GM18508 (cell line): ENCODE measurements at regions not wholly inside any gene's neighbourhood (a gene's known extent, or its start where the extent isn't known, plus 50 kb on each side); places are given as distances from the start of the nearest gene placed in this dataset.

Experiments
- ATAC-seq: cut with Tn5 transposase; IDR thresholded peaks from one replicate; pipeline ENCODE4 v1.9.1; 2021; ENCODE audit warnings: moderate number of reproducible peaks; ENCODE audit not compliant: insufficient read depth, unreplicated experiment

DNA sequence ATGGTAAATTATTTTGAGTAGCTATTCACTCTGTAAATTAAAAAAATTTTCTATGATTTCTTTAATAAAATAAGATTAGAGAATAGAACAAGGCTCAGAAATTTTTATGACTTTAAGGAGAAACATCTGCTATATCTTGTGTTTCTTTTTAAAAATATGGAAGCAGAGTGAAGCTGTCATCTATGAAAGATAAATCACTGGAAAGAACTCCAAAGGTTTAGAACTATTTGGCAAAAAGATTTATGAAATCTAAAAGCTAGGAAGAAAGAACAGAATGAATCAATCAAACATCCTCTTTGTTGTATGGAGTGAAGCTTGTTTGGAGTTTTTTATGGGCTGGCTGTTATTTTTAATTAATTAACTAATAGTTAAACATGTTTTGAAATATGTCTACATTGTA is 89.8 kb upstream of the ACTBL2 start:
- ATAC-seq = no peak

DNA sequence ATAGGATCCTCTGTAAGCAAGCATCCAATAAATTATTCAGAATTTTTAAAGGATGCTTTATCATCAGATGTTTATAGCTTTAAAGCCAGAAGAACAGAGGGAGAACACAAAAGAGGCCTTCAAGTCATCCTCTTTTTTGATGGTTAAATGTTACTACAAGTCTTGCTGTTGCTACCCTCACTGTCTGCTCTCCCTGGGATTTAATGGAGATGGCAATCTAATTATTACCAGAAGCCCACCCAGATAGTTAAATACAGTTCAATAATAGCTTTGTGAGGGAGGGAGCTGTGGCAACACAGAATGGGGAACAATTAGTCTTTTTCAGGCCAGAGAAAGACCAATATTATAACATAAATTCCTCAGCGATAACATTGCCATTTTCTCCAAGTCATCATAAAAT is 87.0 kb upstream of the ACTBL2 start:
- no peak for ATAC-seq

DNA sequence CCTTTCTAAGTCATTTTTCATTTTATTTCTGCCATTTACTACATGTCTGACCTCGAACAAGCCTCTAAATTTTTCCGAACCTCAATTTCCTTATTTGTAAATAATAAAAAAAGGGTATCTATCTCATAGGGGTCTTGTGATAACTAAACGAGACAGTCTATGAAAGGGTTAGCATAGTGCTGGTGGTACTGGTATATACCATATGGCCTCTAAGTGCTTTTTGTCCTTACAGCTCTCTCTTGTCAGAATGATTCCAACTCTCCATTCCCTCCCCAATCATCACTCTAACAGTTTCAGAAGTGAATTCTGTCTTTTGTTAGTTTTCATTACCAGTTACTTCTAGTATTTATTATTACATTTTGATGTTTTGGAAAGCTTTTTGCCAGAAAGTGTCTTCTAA is 85.5 kb upstream of the ACTBL2 start:
- ATAC-seq = no peak

DNA sequence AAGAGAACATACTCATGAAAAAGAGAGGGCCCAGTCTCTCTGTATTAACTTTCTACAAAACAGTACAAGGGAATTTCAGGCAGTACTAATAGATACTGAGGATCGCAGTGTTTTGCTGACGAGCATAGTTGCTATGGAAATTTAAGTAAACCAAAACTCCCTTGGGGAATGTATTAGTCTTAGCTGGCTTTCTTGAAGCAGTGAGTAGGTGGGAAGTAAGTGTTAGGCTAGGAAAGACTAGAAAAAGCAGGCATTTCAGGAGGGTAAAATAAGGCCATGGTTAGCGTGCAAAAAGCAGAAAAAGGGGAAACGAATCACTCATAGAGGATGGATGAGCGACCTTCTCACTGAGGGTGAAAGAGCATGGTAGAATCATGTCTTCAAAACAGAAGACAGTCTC is 84.3 kb upstream of the ACTBL2 start:
- no peak for ATAC-seq

DNA sequence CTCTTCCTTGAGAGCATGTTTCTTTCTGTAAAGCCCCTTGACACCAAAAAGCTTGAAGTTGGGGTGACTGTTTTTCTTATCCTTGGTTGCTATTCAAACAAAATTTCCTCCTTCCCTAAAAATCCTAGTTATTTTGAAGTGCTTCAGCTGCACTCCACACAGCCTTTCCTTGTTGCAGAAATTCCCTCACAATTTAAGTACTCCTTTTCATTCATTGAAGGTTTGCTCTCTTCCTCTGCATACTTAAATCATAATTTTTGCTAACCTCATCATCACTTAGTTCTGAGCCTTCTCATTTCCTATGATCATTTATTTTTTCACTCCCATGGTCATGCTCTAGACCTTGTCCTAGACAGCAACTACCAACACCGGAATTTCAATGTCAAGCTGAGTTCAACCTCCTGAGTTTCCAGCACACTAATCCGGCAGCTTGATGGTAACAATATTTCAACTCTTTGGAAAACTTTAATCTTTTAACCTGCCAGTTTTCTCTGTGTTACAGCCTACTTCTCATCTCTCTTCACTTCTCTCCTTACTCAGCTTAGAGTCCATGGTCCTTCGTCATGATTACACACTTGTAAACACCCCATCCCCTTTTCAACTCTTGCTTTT is 78.7 kb upstream of the ACTBL2 start:
- no peak for ATAC-seq

DNA sequence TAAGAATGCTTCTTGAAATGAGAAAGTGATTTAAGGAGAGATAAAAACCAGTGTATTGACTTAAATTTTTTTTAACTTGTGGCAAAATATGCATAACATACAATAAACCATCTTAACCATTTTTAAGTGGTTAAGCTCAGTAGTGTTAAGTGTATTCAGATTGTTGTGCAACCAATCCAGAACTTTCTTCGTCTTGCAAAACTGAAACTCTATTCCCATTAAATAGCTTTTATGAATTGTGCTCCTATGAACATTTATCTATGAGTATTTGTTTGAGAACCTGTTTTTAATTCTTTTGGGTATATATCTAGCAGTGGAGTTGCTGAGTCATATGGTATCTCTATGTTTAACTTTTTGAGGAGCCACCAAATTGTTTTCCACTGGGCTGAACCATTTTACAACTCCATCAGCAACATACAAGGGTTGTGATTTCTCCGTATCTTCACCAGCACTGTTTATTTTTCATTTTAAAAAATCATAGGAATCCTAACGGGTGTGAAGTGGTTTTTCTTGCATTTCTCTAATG is 76.6 kb upstream of the ACTBL2 start:
- ATAC-seq = no peak

DNA sequence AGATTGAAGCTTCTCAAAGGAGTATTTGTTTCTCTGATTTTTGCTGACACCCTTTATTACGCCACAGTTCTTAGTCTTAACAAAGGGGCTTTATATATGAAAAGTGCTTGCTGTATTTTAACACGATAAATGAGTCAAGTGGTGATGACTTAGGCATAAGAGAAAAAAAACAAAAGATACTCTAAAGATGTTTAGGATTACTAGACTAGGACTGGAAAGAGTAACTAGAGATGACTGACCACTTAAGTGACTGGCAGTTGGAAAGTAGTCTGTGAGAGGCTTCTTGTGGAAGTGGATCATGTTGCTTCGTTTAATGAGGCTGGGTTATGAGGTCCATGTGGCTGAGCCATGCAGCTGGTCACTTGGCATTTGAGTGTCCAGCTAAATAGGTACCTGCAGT is 69.4 kb upstream of the ACTBL2 start:
- no peak for ATAC-seq

DNA sequence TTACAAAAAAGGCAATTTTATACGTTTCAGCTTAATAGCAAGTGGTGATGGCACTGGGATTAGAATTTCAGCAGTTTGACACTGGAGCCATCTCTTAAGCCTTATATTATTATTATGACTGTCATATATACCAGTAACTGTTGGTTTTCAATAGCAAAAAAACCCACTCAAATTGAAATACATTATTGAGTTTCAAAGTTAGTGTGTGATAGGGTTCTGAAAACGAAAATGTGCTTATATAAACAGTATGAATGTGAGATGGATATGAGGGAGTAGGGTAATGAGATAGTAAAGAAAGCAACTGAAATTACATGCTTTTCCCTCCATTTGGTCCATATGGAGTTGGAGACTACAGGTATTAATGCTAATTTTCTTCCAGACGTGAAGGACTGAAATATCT is 68.6 kb upstream of the ACTBL2 start:
- ATAC-seq = no peak

DNA sequence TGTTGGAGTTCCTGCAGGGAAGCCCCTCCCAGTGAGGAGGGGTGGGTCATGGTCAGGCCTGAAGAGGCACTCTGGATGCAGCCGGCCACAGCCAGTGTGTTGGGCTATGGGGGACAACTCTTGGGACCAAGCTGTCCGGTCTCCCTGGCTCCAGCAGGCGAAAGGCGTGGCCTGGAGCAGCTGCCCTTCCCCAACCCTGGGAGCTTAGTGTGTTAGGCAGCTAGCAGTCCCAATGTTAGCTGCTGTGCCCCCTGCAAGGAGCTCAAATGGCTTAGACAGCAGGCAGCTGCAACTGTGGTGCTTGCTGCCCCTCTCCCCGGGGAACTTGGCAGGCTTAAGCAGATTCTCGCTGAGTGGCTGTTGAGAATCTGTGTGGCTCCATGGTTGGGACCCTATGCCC is 67.5 kb upstream of the ACTBL2 start:
- ATAC-seq = no peak

DNA sequence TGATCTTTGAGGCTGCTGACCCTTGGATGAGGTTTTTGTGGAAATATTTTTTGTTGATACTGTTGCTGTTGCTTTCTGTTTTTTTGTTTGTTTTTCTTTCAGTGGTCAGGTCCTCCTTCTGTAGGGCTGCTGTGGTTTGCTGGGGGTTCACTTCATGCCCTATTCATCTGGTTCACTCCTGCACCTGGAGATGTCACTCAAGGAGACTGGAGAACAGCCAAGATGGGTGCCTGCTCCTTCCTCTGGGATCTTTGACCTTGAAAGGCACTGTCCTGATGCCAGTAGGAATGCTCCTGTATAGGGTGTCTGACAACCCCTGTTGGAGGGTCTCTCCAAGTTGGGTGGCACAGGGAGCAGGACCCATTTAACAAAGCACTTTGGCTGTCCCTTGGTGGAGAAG is 67.0 kb upstream of the ACTBL2 start:
- no peak for ATAC-seq

DNA sequence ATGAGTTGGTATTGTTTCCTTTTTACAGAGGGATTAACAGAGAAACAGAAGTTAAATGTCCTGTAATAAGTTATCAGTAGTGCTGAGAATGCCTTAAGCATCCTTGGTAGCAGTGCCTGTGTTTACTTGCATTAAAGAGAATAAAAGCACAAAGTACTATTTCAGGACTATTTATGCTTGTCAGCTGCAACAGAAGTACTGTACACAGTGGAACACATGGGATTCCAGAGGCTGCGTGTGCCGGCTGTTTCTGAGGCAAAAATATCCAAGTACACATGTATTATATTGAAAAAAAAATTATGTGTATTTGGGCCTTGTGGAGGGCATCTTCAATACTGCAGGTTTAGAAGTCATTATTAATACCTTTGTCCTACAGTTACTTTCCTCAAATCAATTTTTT is 58.2 kb upstream of the ACTBL2 start:
- ATAC-seq = no peak

DNA sequence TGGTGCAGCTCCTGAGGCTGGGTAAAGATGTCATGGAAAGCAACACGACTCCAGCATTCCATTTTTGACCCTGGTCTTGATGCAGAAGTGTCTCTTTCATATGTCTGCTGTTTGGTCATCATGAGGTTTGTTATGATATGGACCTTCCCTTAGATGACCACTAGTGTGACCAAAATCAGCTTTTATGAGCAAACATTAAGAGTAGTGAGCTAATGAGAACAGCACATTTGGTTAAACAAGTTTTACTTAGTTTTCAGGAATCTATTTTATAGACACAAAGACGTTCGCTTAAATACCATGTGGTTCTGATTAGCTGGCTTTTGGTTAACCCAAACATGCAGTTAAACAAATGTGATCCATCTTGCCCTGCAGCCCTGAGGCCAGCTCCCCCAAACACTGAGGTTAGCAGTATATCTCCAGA is 56.7 kb upstream of the ACTBL2 start:
- ATAC-seq = no peak

DNA sequence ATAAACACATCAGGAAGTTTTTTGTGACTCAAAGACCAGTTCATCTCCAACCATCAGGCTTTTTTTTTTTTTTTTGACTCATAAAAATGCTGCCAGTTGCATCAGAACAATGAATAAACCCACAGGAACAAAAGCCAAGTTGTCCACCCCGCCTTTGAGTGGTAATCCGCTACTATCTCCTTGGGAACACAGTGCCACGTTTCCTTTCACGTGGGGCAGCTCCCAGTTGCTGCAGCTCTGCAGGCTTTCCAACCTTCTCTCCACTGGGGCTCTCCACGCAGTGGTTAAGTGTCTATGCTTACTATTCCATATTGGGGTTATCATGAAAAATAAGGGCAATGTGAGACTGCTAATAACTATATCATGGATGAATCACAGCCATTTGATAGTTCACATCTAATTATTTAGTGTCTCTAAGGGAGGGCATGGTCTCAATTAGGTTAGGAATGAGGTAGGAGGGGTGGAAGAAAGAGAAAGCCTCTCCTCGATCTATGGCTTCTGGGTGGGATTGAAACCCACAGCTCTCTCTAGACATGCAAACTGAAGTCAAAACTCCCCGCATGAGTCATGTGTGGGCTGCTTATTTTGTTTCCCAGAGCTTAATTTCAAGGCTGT is 55.8 kb upstream of the ACTBL2 start:
- no peak for ATAC-seq

DNA sequence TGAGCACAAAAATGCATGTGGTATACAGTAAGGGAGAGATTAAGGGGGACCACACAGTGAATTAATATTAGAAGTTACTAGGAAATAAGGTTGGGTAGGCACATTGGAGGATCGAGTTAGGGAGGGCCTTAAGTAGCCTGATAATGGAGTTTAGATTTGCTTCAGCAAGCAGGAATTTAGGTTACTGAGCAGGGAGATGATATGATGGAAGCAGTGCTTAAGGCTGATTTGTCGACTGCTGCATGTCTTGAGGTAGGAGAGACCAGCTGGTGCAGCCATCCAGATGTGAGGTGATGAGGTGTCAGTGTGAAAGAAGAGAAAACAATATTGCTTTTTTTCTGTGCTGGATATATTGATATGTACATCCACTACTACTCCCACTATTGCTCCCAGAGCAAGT is 55.2 kb upstream of the ACTBL2 start:
- no peak for ATAC-seq

DNA sequence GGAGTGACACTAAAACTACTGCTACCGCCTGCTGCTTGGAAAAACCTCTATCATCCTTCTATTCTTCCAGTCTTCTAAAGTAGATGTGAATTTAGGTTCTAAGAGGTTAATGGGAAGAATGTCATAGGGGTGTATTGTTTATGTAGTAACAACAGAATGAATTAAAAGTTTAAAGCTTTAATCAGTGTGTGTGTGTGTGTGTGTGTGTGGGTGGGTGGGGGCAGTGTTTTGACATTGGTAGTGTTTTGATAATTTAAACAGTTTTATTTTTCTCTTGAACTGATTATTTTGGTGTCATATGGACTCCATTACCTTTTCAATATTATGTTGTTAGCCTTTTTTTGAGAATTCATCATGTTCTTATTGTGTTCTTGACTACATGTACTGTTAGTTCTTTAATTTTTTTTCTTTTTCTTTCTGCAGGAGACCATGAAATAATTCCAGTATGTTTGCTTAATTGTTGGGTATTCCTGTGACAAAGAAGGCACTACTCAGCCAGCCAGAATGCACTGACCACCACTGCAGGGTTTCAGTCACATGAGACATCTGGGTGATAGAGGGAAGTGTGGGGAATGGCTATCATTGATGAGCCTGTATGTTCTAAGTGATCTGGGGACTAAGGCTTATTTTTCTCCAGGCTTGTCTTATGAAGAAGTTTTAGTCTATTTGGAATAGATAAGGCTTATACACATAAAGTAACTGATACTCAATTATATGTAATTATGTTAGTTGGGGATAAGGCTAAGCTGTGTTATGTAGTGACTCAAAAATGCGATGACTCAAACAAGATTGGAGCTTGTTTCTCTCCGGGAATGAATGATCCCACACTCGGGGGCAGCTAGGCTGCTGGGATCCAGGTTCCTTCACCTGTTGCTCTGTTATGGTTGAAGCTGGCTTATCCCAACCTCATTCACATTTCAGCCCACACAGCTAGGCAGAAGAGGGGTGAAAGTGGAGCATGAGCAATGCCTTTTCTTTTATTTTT is 50.2 kb upstream of the ACTBL2 start:
- no peak for ATAC-seq
